Psoas muscle (tissue), 7 donors: ENCODE measurements at regions not wholly inside any gene's neighbourhood (a gene's known extent, or its start where the extent isn't known, plus 50 kb on each side); places are given as distances from the start of the nearest gene placed in this dataset.

ENCODE experiments used
- ATAC-seq, 4 donors: fragments of 200-7000 bp; cut with Tn5 transposase; one replicate each; pipeline ENCODE4 v1.9.1; 2020; ENCODE audit warnings: moderate library complexity in 3 of 4, mild to moderate bottlenecking in 2 of 4
- DNase-seq, 2 donors: peaks; one replicate each; pipeline ENCODE4 v3.0.0-alpha.2; 2020
- H3K27ac ChIP-seq: fragments of 200-600 bp; one replicate; pipeline ENCODE4 v1.8.0; 2022
- H3K27me3 ChIP-seq, 3 donors: fragments of 200-600 bp in 1 of 3; one replicate each; pipeline versions ENCODE4 v1.6.1 to v1.8.0; 2013 to 2022; ENCODE audit warnings: low read length in 2 of 3, mild to moderate bottlenecking in 2 of 3, moderate library complexity in 1 of 3; ENCODE audit not compliant: insufficient read depth in 3 of 3
- H3K36me3 ChIP-seq, 2 donors: fragments of 200-600 bp in 1 of 2; one replicate each; pipeline versions ENCODE4 v1.6.1 to v1.8.0; 2013 to 2022; ENCODE audit warnings: low read depth in 1 of 2, mild to moderate bottlenecking in 1 of 2, moderate library complexity in 1 of 2; ENCODE audit not compliant: insufficient read depth in 1 of 2
- H3K4me1 ChIP-seq: fragments of 200-600 bp; one replicate; pipeline ENCODE4 v1.8.0; 2022
- H3K4me3 ChIP-seq: fragments of 200-600 bp; one replicate; pipeline ENCODE4 v1.8.0; 2022; ENCODE audit warnings: mild to moderate bottlenecking
- H3K9me3 ChIP-seq: fragments of 200-600 bp; one replicate; pipeline ENCODE4 v1.8.0; 2022
- WGBS, 3 donors: extraction: QIAGEN DNeasy Blood & Tissue Kit; methylation state at CpG; one replicate each; pipeline versions ENCODE4 v1.1.6 to v1.1.7; 2013; 5-methylcytosine and 5-hydroxymethylcytosine counted together
- intact Hi-C, 2 donors: fragments of 100-400 bp; cut with DNase I; formaldehyde crosslinking; loops; one replicate each; pipeline versions ENCODE4 v1.11.0 to v1.14.2; 2022
- TF ChIP-seq, protein P1 (sequence below): fragments of 200-600 bp; IDR thresholded peaks from one replicate; pipeline ENCODE4 v1.8.0; 2022; ENCODE audit warnings: antibody characterized with exemption
- donor health status: healthy with polysubstance abuse.
- donor health status: DM: no; HTN: no; CAD: no; lungs with moderate emphysema.
- donor health status: Bipolar disorder and iron deficiency.
- donor health status: healthy.
- donor health status: DM: yes; HTN: yes; CAD: no.
- donor health status: DM: no; HTN: no; CAD: no.
- donor health status: DM: yes; HTN: yes; CAD: no.

DNA sequence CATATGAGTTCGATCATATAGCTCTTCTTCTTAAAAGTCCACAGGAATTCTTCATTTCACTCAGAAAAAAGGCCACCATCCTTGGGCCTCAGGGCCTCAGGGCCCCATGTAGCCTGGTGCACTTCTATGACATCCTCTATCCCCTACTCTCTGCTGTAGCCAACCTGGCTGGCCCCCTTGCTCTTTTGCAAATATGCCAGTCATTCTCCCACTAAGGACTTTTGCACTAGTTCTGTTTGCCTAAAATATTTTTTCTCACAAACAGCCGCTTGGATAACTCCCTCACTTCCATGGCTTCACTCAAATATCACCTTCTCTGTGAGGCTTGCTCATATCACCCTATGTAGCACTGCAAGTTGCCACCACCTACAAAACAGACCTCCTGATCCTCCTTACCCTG is 604.7 kb upstream of the JAG1 start:
- 95 to 98% (median 97%) methylated on average over 2 of the region's 2 CpGs for WGBS, 3 donors
- intact Hi-C loops: loop anchor here (10.0 kb wide), 2 partner anchors 184 to 814 kb away; no protein-coding TSS in a partner anchor
- ATAC-seq (no peak), DNase-seq (no peak)
- Histone ChIP-seq H3K4me3 (no peak overlapping the region), H3K9me3 (no peaks in the 10 kb centered on the region), H3K4me1 (peaks cover 5% of the 10 kb centered on the region), H3K36me3 (no peaks in the 10 kb centered on the region), H3K27me3 (no peaks in the 10 kb centered on the region), H3K27ac (no peak overlapping the region)
- TF ChIP-seq, protein P1, sequence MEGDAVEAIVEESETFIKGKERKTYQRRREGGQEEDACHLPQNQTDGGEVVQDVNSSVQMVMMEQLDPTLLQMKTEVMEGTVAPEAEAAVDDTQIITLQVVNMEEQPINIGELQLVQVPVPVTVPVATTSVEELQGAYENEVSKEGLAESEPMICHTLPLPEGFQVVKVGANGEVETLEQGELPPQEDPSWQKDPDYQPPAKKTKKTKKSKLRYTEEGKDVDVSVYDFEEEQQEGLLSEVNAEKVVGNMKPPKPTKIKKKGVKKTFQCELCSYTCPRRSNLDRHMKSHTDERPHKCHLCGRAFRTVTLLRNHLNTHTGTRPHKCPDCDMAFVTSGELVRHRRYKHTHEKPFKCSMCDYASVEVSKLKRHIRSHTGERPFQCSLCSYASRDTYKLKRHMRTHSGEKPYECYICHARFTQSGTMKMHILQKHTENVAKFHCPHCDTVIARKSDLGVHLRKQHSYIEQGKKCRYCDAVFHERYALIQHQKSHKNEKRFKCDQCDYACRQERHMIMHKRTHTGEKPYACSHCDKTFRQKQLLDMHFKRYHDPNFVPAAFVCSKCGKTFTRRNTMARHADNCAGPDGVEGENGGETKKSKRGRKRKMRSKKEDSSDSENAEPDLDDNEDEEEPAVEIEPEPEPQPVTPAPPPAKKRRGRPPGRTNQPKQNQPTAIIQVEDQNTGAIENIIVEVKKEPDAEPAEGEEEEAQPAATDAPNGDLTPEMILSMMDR: no peak

DNA sequence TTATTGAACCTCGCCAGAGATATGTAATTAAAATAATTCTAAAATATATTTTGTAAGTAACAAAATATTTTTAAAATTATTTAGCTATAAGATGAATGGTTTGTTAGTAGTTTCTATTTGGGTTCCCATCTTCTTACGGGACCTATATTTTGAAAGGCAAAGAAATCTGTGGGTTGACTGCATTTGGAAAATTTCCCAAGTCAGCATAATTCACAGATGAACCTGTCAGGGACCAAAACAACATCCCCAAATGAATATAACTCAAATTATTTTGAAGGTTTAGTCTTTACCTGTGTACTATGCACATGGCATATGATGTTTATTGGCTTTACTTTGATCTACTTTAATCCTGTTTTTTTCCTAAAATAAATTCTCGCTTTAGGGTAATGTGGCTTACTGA is 607.4 kb upstream of the JAG1 start:
- 92 to 96% (median 95%) methylated on average over 3 of the region's 3 CpGs for WGBS, 3 donors
- TF ChIP-seq, protein P1: no peak
- intact Hi-C loops: no loop called here
- Histone ChIP-seq H3K27me3 (no peaks in the 10 kb centered on the region), H3K4me1 (no peaks in the 10 kb centered on the region), H3K27ac (no peak overlapping the region), H3K9me3 (no peaks in the 10 kb centered on the region), H3K4me3 (no peak overlapping the region), H3K36me3 (no peaks in the 10 kb centered on the region)
- DNase-seq: no peak
- ATAC-seq: no peak

DNA sequence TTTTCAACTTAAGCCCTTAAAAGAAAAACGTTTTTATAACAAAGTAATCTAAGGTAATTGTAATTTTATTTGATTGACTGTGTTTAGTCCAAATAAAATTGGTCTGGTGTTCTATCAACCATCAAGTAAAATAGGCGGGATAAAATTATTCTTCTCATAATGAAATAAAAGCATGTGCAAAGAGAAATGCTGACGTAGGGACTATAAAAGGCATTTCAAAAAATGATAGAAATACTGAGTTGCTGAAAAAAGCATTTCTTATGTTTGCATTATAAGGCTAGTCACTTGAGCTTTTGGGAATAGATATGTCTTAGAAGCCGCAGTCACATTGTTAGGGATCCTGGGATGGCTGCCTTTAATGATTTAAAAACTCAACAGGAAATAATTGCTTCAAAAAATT is 608.0 kb upstream of the JAG1 start:
- ATAC-seq: no peak
- H3K4me1 ChIP-seq: no peaks in the 10 kb centered on the region
- no peak for DNase-seq
- H3K27ac ChIP-seq: no peak overlapping the region
- no peaks in the 10 kb centered on the region for H3K36me3 ChIP-seq
- TF ChIP-seq, protein P1: no peak
- intact Hi-C loops: no loop called here
- no peaks in the 10 kb centered on the region for H3K27me3 ChIP-seq
- 68 to 72% (median 69%) methylated on average over 4 of the region's 4 CpGs for WGBS, 3 donors
- H3K4me3 ChIP-seq: no peak overlapping the region
- H3K9me3 ChIP-seq: no peaks in the 10 kb centered on the region

DNA sequence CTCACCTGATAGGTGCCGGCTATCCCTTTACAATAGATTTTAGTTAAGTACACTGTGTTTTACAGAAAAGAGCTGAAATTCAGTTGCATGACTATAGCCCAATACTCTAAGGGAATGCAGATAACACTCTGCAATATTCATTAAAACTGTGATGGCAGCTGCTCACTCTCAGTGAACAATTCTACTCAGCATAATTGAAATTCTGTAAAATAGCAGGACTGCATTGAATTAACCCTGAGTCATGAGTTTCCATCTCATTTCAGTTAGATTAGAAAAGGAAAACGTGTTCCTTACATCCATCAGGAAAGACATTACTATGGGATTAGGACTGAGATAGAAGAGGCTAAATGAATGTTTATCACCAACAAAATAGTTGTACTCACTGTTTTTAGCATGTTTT is 613.3 kb upstream of the JAG1 start:
- Histone ChIP-seq H3K9me3 (no peaks in the 10 kb centered on the region), H3K27ac (no peak overlapping the region), H3K4me1 (no peaks in the 10 kb centered on the region), H3K36me3 (no peaks in the 10 kb centered on the region), H3K4me3 (no peak overlapping the region), H3K27me3 (no peaks in the 10 kb centered on the region)
- TF ChIP-seq, protein P1: no peak
- WGBS, 3 donors: 69 to 72% (median 69%) methylated on average over 2 of the region's 2 CpGs
- no peak for DNase-seq
- ATAC-seq: no peak
- intact Hi-C loops: no loop called here

DNA sequence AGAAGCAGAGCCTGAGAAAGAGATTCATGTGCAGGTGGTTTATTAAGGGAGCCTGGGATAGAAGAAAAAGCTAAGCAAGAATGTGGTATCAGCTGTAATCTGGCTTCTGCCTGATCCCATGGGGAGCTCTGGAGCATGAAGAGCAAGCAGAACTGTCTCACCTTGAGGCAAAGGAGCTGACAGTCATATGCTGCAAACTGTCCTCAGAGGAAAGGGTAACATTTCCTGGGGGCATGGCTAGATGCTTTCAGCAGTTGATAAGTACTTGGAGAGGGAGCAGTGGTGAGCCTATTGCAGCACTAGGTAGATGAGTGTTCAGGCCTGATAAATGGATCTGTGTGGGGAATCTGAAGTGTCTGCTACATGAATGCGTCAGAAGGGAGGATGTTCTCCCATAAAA is 621.5 kb upstream of the BTBD3 start:
- WGBS, 3 donors: 97 to 100% (median 97%) methylated on average over 1 of the region's 1 CpG
- Histone ChIP-seq H3K9me3 (no peaks in the 10 kb centered on the region), H3K27ac (no peak overlapping the region), H3K27me3 (no peaks in the 10 kb centered on the region), H3K4me1 (no peaks in the 10 kb centered on the region), H3K36me3 (no peaks in the 10 kb centered on the region), H3K4me3 (no peak overlapping the region)
- intact Hi-C loops: no loop called here
- ATAC-seq (no peak), DNase-seq (no peak)
- TF ChIP-seq, protein P1: no peak
